ENCODE measurements at regions not wholly inside any gene's neighbourhood (a gene's known extent, or its start where the extent isn't known, plus 50 kb on each side); places are given as distances from the start of the nearest gene placed in this dataset.

DNA sequence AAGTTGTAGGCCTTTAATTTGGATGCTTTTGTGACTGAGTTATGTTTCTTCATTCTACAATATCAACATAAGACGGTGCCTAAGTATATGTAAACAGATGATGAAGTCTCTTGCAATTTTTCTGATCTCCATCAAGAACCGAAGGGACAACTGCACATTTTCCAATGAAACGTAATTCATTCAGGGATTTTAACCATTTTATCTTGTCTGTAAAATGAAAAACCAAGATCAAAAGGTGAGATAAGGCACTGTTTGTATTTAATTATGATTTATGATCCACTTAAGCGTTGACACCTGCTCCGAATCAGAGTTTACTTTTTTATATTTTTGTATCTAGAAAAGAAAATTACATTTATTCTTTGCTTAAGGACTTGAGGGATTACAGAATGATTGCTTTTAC, 556.8 kb upstream of the ARGLU1 start:
- TF ChIP-seq, protein P1, sequence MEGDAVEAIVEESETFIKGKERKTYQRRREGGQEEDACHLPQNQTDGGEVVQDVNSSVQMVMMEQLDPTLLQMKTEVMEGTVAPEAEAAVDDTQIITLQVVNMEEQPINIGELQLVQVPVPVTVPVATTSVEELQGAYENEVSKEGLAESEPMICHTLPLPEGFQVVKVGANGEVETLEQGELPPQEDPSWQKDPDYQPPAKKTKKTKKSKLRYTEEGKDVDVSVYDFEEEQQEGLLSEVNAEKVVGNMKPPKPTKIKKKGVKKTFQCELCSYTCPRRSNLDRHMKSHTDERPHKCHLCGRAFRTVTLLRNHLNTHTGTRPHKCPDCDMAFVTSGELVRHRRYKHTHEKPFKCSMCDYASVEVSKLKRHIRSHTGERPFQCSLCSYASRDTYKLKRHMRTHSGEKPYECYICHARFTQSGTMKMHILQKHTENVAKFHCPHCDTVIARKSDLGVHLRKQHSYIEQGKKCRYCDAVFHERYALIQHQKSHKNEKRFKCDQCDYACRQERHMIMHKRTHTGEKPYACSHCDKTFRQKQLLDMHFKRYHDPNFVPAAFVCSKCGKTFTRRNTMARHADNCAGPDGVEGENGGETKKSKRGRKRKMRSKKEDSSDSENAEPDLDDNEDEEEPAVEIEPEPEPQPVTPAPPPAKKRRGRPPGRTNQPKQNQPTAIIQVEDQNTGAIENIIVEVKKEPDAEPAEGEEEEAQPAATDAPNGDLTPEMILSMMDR (conservative IDR thresholded peaks at IDR 0.05; ENCODE audit: low read depth, low read length): no peak
- TF ChIP-seq EZH2 (IDR thresholded peaks at IDR 0.05; ENCODE audit: low read length, unreplicated experiment) (no peak), EZH2phosphoT487 (IDR thresholded peaks at IDR 0.05; ENCODE audit: borderline replicate concordance, low read length) (no peak)

Data from PC-3 (cell line).